K562 (cell line): ENCODE measurements at regions not wholly inside any gene's neighbourhood (a gene's known extent, or its start where the extent isn't known, plus 50 kb on each side); places are given as distances from the start of the nearest gene placed in this dataset.

Experiments used
- POLR2AphosphoS2 ChIP-seq: IDR thresholded peaks from 2 replicates; pipeline ENCODE4 v1.6.1; 2012; ENCODE audit warnings: low read length, improper control_type of control experiment
- RBFOX2 ChIP-seq: fragments of 200-400 bp; formaldehyde crosslinking; IDR thresholded peaks from 2 replicates; pipeline ENCODE4 v1.6.1; 2017; ENCODE audit warnings: low read depth, mild to moderate bottlenecking, low read length, moderate library complexity
- ZNF77 ChIP-seq: fragments of 250-450 bp; sonication (Bioruptor Pico); IDR thresholded peaks from 2 replicates; pipeline ENCODE4 v1.5.0; 2020
- TF ChIP-seq, protein P1 (sequence below), 2 experiments: fragments of 450-650 bp in 1 of 2; sonication (generic) in 1 of 2; formaldehyde crosslinking in 1 of 2; IDR thresholded peaks; 2 replicates each; pipeline versions ENCODE4 v1.7.1 to v1.9.0; 2016 to 2022; ENCODE audit warnings: inconsistent platforms in 1 of 2, mild to moderate bottlenecking in 1 of 2, missing genetic modification reagents in 1 of 2
- TF ChIP-seq, protein P2 (sequence below): sonication (generic); IDR thresholded peaks from 2 replicates; pipeline ENCODE4 v1.6.1; 2016
- TF ChIP-seq, protein P3 (sequence below): IDR thresholded peaks from 2 replicates; pipeline ENCODE4 v1.6.1; 2016; ENCODE audit warnings: missing genetic modification characterization, missing compliant biosample characterization
- TF ChIP-seq, protein P4 (sequence below): IDR thresholded peaks from 2 replicates; pipeline ENCODE4 v1.6.1; 2012; ENCODE audit warnings: low read depth, low read length, improper control_type of control experiment, borderline replicate concordance

DNA sequence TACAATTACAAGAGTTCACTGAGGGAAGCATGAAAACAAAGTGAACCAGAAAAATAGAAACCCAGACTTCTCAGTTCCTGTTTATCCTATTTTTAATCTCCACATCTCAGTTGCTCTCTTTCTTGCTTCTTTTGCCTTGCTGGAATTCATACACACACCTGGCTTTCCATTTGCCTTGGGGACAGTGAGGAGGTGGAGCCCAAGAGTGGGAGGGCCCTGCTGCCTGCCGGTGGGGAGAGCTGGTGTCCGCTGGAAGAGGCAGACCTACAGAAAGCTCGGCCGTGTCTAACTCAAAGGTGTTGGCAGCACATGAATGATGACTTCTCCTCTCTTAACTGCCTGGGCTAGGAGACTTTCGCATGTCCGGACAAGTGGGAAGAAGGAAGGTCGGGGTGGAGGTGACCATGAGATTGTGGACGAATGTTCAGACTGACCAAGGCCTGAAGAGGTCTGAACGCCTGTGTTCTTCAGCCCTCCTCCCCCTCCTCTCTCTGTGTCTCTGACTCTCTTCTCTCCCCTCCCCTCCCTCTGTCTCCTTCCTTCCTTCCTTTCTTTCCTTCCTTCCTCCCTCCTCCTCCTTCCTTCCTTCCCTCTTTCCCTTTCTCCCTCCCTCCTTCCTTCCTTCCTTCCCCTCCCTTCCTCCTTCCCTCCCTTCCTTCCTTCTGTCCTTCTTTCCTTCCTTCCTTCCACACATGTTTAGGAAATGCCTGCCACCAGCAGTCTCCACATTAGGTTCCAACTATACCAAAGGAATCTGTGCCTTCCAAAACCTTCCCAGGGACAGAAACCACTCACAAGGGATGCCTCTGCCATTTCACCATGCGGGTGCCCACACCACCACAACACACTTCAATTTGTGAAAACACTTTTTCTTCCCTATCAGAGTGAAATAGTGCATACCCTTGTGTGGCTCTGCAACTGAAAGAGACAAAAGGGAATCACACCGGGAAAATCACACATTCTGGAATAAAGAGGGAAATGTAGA, 157.3 kb upstream of the RUNX1 start (continued):
- TF ChIP-seq, protein P1, sequence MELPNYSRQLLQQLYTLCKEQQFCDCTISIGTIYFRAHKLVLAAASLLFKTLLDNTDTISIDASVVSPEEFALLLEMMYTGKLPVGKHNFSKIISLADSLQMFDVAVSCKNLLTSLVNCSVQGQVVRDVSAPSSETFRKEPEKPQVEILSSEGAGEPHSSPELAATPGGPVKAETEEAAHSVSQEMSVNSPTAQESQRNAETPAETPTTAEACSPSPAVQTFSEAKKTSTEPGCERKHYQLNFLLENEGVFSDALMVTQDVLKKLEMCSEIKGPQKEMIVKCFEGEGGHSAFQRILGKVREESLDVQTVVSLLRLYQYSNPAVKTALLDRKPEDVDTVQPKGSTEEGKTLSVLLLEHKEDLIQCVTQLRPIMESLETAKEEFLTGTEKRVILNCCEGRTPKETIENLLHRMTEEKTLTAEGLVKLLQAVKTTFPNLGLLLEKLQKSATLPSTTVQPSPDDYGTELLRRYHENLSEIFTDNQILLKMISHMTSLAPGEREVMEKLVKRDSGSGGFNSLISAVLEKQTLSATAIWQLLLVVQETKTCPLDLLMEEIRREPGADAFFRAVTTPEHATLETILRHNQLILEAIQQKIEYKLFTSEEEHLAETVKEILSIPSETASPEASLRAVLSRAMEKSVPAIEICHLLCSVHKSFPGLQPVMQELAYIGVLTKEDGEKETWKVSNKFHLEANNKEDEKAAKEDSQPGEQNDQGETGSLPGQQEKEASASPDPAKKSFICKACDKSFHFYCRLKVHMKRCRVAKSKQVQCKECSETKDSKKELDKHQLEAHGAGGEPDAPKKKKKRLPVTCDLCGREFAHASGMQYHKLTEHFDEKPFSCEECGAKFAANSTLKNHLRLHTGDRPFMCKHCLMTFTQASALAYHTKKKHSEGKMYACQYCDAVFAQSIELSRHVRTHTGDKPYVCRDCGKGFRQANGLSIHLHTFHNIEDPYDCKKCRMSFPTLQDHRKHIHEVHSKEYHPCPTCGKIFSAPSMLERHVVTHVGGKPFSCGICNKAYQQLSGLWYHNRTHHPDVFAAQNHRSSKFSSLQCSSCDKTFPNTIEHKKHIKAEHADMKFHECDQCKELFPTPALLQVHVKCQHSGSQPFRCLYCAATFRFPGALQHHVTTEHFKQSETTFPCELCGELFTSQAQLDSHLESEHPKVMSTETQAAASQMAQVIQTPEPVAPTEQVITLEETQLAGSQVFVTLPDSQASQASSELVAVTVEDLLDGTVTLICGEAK (IDR thresholded peaks at IDR 0.05) = peak; percentile 62; the same call in 1 of the 2 replicates
- TF ChIP-seq, protein P1 (CRISPR knock-in tag; IDR thresholded peaks at IDR 0.05) = no peak
- TF ChIP-seq RBFOX2 (peak; percentile 42; the same call in 1 of the 2 replicates), ZNF77 (CRISPR knock-in tag) (no peak), POLR2AphosphoS2 (no peak)
- TF ChIP-seq, protein P2, sequence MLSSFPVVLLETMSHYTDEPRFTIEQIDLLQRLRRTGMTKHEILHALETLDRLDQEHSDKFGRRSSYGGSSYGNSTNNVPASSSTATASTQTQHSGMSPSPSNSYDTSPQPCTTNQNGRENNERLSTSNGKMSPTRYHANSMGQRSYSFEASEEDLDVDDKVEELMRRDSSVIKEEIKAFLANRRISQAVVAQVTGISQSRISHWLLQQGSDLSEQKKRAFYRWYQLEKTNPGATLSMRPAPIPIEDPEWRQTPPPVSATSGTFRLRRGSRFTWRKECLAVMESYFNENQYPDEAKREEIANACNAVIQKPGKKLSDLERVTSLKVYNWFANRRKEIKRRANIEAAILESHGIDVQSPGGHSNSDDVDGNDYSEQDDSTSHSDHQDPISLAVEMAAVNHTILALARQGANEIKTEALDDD = no peak
- TF ChIP-seq, protein P3, sequence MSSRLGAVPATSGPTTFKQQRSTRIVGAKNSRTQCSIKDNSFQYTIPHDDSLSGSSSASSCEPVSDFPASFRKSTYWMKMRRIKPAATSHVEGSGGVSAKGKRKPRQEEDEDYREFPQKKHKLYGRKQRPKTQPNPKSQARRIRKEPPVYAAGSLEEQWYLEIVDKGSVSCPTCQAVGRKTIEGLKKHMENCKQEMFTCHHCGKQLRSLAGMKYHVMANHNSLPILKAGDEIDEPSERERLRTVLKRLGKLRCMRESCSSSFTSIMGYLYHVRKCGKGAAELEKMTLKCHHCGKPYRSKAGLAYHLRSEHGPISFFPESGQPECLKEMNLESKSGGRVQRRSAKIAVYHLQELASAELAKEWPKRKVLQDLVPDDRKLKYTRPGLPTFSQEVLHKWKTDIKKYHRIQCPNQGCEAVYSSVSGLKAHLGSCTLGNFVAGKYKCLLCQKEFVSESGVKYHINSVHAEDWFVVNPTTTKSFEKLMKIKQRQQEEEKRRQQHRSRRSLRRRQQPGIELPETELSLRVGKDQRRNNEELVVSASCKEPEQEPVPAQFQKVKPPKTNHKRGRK (tag) = peak; percentile 96
- TF ChIP-seq, protein P4, sequence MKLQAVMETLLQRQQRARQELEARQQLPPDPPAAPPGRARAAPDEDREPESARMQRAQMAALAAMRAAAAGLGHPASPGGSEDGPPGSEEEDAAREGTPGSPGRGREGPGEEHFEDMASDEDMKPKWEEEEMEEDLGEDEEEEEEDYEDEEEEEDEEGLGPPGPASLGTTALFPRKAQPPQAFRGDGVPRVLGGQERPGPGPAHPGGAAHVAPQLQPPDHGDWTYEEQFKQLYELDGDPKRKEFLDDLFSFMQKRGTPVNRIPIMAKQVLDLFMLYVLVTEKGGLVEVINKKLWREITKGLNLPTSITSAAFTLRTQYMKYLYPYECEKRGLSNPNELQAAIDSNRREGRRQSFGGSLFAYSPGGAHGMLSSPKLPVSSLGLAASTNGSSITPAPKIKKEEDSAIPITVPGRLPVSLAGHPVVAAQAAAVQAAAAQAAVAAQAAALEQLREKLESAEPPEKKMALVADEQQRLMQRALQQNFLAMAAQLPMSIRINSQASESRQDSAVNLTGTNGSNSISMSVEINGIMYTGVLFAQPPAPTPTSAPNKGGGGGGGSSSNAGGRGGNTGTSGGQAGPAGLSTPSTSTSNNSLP = no peak
